Osteoblast (primary cell): ENCODE measurements at regions not wholly inside any gene's neighbourhood (a gene's known extent, or its start where the extent isn't known, plus 50 kb on each side); places are given as distances from the start of the nearest gene placed in this dataset.

Experiments
- DNase-seq: peaks from one replicate; pipeline ENCODE4 v3.0.0; 2011; ENCODE audit warnings: low spot score, mixed read lengths; ENCODE audit not compliant: insufficient read length; ENCODE audit errors: missing footprints
- H2AFZ ChIP-seq: 2 replicates; pipeline ENCODE4 v1.6.0; 2011; ENCODE audit warnings: mild to moderate bottlenecking, low read length
- H3K27ac ChIP-seq: 2 replicates; pipeline ENCODE4 v1.5.1; 2011; ENCODE audit warnings: mild to moderate bottlenecking, low read depth, low read length, moderate library complexity
- H3K27me3 ChIP-seq: 2 replicates; pipeline ENCODE4 v1.6.0; 2012; ENCODE audit warnings: mild to moderate bottlenecking, control low read depth, inconsistent platforms, low read length, moderate library complexity; ENCODE audit not compliant: insufficient read depth
- H3K36me3 ChIP-seq: 2 replicates; pipeline ENCODE4 v1.5.1; 2011; ENCODE audit warnings: mild to moderate bottlenecking, low read length, control low read depth, moderate library complexity; ENCODE audit not compliant: insufficient read depth
- H3K4me1 ChIP-seq: 2 replicates; pipeline ENCODE4 v1.5.1; 2011; ENCODE audit warnings: mild to moderate bottlenecking, low read length, control low read depth, moderate library complexity; ENCODE audit not compliant: insufficient read depth
- H3K4me2 ChIP-seq: 2 replicates; pipeline ENCODE4 v1.6.0; 2011; ENCODE audit warnings: mild to moderate bottlenecking, low read length; ENCODE audit not compliant: insufficient read depth
- H3K4me3 ChIP-seq: fragments of 200-600 bp; sonication (generic); 3 replicates; pipeline ENCODE4 v1.5.1; 2012; ENCODE audit warnings: mild to moderate bottlenecking, low read length, inconsistent platforms; ENCODE audit not compliant: insufficient read depth
- H3K79me2 ChIP-seq: 2 replicates; pipeline ENCODE4 v1.6.0; 2012; ENCODE audit warnings: mild to moderate bottlenecking, low read length, control low read depth, inconsistent platforms; ENCODE audit not compliant: insufficient read depth
- H3K9me3 ChIP-seq: 2 replicates; pipeline ENCODE4 v1.5.1; 2011; ENCODE audit warnings: low read depth, low read length, control low read depth
- H4K20me1 ChIP-seq: 2 replicates; pipeline ENCODE4 v1.6.0; 2012; ENCODE audit warnings: mild to moderate bottlenecking, low read length, control low read depth; ENCODE audit not compliant: insufficient read depth
- TF ChIP-seq, protein P1 (sequence below): IDR thresholded peaks from 2 replicates; pipeline ENCODE4 v1.5.1; 2011; ENCODE audit warnings: mild to moderate bottlenecking, low read depth, low read length, moderate library complexity; ENCODE audit errors: extremely low read depth

GRCh38 chr7:25801214-25801613 is 350.8 kb upstream of the NFE2L3 start:
- H3K4me3 ChIP-seq, result no peak overlapping the region
- no peaks in the 10 kb centered on the region for H3K79me2 ChIP-seq
- no peak overlapping the region for H2AFZ ChIP-seq
- TF ChIP-seq, protein P1, sequence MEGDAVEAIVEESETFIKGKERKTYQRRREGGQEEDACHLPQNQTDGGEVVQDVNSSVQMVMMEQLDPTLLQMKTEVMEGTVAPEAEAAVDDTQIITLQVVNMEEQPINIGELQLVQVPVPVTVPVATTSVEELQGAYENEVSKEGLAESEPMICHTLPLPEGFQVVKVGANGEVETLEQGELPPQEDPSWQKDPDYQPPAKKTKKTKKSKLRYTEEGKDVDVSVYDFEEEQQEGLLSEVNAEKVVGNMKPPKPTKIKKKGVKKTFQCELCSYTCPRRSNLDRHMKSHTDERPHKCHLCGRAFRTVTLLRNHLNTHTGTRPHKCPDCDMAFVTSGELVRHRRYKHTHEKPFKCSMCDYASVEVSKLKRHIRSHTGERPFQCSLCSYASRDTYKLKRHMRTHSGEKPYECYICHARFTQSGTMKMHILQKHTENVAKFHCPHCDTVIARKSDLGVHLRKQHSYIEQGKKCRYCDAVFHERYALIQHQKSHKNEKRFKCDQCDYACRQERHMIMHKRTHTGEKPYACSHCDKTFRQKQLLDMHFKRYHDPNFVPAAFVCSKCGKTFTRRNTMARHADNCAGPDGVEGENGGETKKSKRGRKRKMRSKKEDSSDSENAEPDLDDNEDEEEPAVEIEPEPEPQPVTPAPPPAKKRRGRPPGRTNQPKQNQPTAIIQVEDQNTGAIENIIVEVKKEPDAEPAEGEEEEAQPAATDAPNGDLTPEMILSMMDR, result no peak
- DNase-seq, result no peak
- no peaks in the 10 kb centered on the region for H3K27me3 ChIP-seq
- H3K27ac ChIP-seq, result no peak overlapping the region
- no peak overlapping the region for H3K4me2 ChIP-seq
- H3K9me3 ChIP-seq, result no peaks in the 10 kb centered on the region
- H4K20me1 ChIP-seq, result no peaks in the 10 kb centered on the region
- H3K36me3 ChIP-seq, result no peaks in the 10 kb centered on the region
- no peaks in the 10 kb centered on the region for H3K4me1 ChIP-seq

- no peaks in the 10 kb centered on the region for H4K20me1 ChIP-seq
- DNase-seq, result no peak
- H3K27ac ChIP-seq, result no peak overlapping the region
- TF ChIP-seq, protein P1, result no peak
- no peaks in the 10 kb centered on the region for H3K9me3 ChIP-seq
- H3K79me2 ChIP-seq, result no peaks in the 10 kb centered on the region
- H3K27me3 ChIP-seq, result no peaks in the 10 kb centered on the region
- H3K36me3 ChIP-seq, result no peaks in the 10 kb centered on the region
- H3K4me2 ChIP-seq, result no peak overlapping the region
- no peak overlapping the region for H3K4me3 ChIP-seq
- no peaks in the 10 kb centered on the region for H3K4me1 ChIP-seq
- H2AFZ ChIP-seq, result no peak overlapping the region
Observed at GRCh38 chr7:25802057-25802456, 349.9 kb upstream of the NFE2L3 start.

DNA sequence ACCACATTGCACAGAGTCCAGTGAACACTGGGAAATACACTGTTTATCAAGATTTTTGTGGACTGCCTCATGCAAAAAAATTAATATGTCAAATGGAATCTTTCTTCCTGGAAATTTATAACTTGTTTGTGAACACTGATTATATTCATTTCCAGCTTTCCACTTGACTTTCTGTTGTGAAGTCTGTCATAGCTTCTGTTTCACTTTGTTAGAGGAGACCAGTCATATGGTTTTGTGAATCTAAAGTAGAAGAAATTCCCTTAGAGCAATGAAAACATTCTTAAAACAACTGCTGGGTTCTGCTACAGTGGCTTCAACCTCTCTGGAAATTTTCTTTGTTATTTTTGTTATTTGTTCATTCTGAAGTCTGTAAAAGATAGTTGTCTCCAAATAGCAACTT is 349.5 kb upstream of the NFE2L3 start:
- no peak overlapping the region for H3K4me2 ChIP-seq
- H3K4me1 ChIP-seq, result no peaks in the 10 kb centered on the region
- H4K20me1 ChIP-seq, result no peaks in the 10 kb centered on the region
- no peaks in the 10 kb centered on the region for H3K9me3 ChIP-seq
- H3K27ac ChIP-seq, result no peak overlapping the region
- no peak overlapping the region for H2AFZ ChIP-seq
- TF ChIP-seq, protein P1, result no peak
- H3K27me3 ChIP-seq, result no peaks in the 10 kb centered on the region
- no peaks in the 10 kb centered on the region for H3K36me3 ChIP-seq
- no peak for DNase-seq
- no peak overlapping the region for H3K4me3 ChIP-seq
- no peaks in the 10 kb centered on the region for H3K79me2 ChIP-seq

- TF ChIP-seq, protein P1, result no peak
- no peaks in the 10 kb centered on the region for H3K4me1 ChIP-seq
- no peak overlapping the region for H2AFZ ChIP-seq
- H3K36me3 ChIP-seq, result no peaks in the 10 kb centered on the region
- no peaks in the 10 kb centered on the region for H4K20me1 ChIP-seq
- no peaks in the 10 kb centered on the region for H3K9me3 ChIP-seq
- H3K4me2 ChIP-seq, result no peak overlapping the region
- no peak overlapping the region for H3K4me3 ChIP-seq
- no peak for DNase-seq
- H3K79me2 ChIP-seq, result no peaks in the 10 kb centered on the region
- H3K27ac ChIP-seq, result no peak overlapping the region
- H3K27me3 ChIP-seq, result no peaks in the 10 kb centered on the region
Observed at GRCh38 chr7:25803117-25803887, 348.7 kb upstream of the NFE2L3 start.
